NB4 (cell line): ENCODE measurements at regions not wholly inside any gene's neighbourhood (a gene's known extent, or its start where the extent isn't known, plus 50 kb on each side); places are given as distances from the start of the nearest gene placed in this dataset.

Source experiments
- CTCF ChIP-seq: IDR thresholded peaks from one replicate; pipeline ENCODE4 v1.5.1; 2012; ENCODE audit warnings: low read depth, low read length
- MYC ChIP-seq: IDR thresholded peaks from 2 replicates; pipeline ENCODE4 v1.6.1; 2011; ENCODE audit warnings: low read depth, low read length
- POLR2A ChIP-seq: IDR thresholded peaks from 2 replicates; pipeline ENCODE4 v1.6.1; 2011; ENCODE audit warnings: mild to moderate bottlenecking; ENCODE audit not compliant: insufficient read length; ENCODE audit errors: extremely low read depth
- TF ChIP-seq, protein P1 (sequence below): IDR thresholded peaks from 2 replicates; pipeline ENCODE4 v1.6.1; 2011; ENCODE audit warnings: low read depth, low read length

- no peak for TF ChIP-seq CTCF
- no peak for TF ChIP-seq POLR2A
- no peak for TF ChIP-seq MYC
- TF ChIP-seq, protein P1, sequence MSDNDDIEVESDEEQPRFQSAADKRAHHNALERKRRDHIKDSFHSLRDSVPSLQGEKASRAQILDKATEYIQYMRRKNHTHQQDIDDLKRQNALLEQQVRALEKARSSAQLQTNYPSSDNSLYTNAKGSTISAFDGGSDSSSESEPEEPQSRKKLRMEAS, result no peak
Observed at GRCh38 chr4:34502086-34502485, 1742.2 kb downstream of the ARAP2 start.
